Left ventricle myocardium superior (tissue), 1 donor: ENCODE measurements at regions not wholly inside any gene's neighbourhood (a gene's known extent, or its start where the extent isn't known, plus 50 kb on each side); places are given as distances from the start of the nearest gene placed in this dataset.

ENCODE experiments used
- ATAC-seq: fragments of 200-7000 bp; cut with Tn5 transposase; one replicate; pipeline ENCODE4 v1.9.1; 2020; ENCODE audit warnings: mild to moderate bottlenecking, moderate library complexity
- DNase-seq: peaks from one replicate; pipeline ENCODE4 v3.0.0-alpha.2; 2020
- intact Hi-C: fragments of 100-400 bp; cut with micrococcal nuclease; formaldehyde crosslinking; loops from one replicate; pipeline ENCODE4 v1.11.0; 2022
- donor health status: DM: no; HTN: yes; CAD: no; lungs with severe emphysema.

DNA sequence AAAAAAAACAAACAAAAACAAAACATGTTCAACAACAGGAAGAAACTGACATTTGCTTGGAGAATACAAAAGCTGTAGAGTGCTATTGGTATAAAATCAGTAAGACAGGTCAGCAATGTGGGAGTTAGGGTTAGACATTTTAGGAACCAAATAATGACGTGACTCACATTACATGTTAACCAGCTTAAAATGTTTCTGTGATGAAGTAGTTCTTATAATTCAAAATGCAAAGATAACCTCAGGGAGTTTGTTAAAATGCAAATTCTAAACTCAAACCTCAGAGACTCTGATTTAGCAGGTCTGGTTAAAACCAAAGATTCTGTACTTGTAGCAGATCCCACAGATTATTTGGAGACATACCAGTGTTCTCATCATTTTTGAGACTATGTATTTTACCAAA lies 549.4 kb upstream of the SLITRK1 start:
- ATAC-seq (no peak), DNase-seq (no peak)
- intact Hi-C loops: no loop called here

DNA sequence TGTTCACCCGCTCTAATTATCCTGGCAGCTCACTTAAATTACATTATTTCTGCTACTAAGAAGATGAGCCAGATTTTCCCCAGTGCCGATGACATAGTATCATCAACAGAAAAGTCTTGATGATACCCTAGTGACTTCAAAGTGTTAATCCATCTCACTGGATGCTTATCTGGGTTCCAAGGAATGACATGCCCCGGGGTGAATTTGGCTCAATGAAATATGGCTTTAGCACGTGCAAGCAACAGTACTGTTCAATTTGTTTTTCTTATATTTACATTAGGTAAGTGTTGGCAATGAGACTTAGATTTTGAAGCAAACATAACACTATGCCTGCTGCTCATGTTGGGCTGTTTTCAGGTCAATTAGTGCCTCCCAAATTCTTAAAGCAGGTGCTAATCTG lies 548.2 kb upstream of the SLITRK1 start:
- ATAC-seq (no peak), DNase-seq (no peak)
- intact Hi-C loops: no loop called here

DNA sequence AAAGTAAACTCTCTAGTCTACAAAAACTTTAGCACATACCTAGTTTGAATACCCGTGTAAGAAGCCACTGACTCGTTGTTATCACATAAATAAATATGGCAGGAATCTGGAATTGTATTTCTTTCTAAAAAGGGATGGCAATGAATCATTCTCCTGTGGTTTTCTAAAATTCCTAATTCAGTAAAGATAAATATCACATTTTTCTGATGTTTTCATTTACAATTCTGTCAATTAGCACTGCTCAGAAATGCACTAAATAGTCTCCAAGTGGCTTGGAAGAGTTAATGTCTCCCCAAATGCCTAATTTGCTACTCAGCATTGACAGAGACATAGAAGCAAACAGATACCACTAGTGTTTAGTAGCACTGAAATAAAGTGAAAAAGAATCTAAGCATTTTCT lies 547.7 kb upstream of the SLITRK1 start:
- DNase-seq (no peak), ATAC-seq (no peak)
- intact Hi-C loops: no loop called here

DNA sequence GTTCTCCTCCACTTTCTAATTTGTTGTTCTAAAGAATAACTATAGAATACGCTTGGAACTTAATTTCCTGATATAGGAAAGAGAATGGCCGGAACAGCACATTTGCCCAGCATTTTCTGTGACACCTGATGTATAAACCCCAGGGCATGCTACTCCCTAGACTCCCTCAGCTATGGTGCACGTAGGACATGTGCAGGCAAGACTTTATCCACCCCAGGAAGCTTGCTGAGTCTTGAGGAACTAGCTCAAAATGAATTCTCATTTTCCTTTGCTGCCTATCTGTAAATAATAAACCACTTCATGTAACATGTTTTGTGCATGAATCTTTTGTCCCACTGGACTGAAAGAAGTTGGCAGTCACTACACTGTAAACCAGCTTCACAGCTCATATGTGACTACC lies 535.8 kb upstream of the SLITRK1 start:
- DNase-seq (no peak), ATAC-seq (no peak)
- intact Hi-C loops: no loop called here

- DNase-seq: no peak
- intact Hi-C loops: no loop called here
- no peak for ATAC-seq
Observed at GRCh38 chr13:84417416-84417815, 535.1 kb upstream of the SLITRK1 start.

DNA sequence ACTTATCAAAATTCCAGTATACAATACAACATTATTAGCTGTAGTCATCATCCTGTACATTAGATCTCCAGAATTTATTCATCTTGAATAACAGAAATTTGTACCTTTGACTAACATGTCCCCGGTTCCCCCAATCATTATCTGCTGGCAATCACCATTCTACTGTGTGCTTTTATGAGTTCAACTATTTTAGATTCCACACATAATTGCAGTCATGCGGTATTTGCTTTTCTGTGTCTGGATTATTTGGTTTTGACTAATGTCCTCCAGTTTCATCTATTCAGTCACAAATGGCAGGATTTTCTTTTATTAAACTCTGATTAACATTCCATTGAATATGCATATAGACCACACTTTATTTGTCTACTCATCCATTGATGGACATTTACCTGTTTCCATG lies 530.7 kb upstream of the SLITRK1 start:
- DNase-seq: no peak
- ATAC-seq: no peak
- intact Hi-C loops: no loop called here

- DNase-seq: no peak
Observed at GRCh38 chr13:84405286-84405685, 523.0 kb upstream of the SLITRK1 start.

DNA sequence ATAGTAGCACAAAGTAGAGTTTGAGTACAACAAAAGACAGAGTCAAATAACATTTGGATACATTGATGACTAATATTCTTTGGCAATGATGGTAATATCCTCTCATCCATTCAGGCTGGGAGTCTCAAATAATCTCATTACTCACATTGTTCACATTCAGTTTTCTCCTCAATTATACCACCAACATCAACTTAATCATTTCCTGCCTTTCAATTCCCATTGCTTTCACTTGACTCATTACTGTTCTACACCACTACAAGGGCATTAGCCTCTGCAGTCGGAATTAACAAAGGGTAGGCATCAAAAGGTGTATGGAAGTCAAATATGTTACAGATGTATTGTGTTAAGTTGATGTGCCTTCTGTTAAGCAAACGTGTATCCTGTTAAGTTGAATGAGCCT lies 518.4 kb upstream of the SLITRK1 start:
- intact Hi-C loops: no loop called here
- DNase-seq (no peak), ATAC-seq (no peak)

More at GRCh38 chr13:84405286-84405685, 523.0 kb upstream of the SLITRK1 start:
- ATAC-seq: no peak
- intact Hi-C loops: no loop called here

- ATAC-seq (no peak), DNase-seq (no peak)
- intact Hi-C loops: no loop called here
Observed at GRCh38 chr13:84399320-84400085, 517.2 kb upstream of the SLITRK1 start.

DNA sequence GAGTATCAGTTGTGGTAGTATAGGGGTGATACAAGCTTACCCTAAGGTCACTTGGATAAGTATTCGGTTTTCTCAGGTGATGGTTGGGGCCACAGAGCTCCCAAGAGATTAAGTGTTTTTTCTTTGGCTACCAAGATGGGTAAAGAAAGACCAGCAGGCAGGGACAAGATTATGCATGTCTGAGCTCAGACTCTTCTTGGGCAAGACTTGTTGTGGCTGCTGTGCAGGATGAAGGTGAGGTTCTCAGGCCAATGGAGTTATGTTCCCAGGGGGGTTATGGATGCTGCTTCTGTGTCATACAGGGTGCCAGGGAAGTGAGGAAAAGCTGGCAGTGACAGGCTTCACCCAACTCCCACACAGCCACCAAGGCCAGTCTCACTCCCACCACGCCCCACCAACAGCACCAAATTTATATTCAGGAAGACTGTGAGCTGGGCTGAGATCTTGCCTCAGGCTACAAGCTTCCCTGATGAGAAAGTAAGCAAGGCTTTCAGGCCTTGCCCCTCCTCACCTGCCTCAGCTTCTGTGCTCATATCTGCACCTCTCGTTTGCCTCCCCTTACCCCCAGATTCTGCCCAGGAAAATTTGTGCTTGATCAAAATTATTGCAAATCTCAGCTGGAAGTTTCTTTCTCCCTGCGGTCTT lies 511.8 kb upstream of the SLITRK1 start:
- ATAC-seq (no peak), DNase-seq (no peak)
- intact Hi-C loops: no loop called here

DNA sequence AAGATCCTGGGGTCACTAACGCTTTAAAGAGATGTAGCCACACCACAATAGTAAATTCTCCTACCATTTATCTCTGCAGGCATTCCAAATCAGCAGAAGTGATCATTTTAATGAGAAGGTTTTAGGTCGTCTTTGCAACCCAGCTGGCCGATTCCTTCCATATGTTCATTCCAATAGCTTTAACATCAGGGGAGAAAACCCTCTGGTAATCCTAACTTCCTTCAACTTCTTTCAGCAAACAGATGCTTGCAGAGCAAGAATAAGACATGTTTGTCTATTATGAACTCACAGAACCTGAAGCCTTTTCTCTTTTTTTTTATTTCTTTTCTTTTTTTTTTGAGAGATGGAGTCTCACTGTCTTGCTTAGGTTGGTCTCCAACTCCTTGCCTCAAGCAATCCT lies 498.6 kb upstream of the SLITRK1 start:
- DNase-seq (no peak), ATAC-seq (no peak)
- intact Hi-C loops: no loop called here

- intact Hi-C loops: no loop called here
- DNase-seq: no peak
- no peak for ATAC-seq
Observed at GRCh38 chr13:84377106-84377505, 494.8 kb upstream of the SLITRK1 start.

- intact Hi-C loops: no loop called here
- DNase-seq (no peak), ATAC-seq (no peak)
Observed at GRCh38 chr13:84366506-84366905, 484.2 kb upstream of the SLITRK1 start.

DNA sequence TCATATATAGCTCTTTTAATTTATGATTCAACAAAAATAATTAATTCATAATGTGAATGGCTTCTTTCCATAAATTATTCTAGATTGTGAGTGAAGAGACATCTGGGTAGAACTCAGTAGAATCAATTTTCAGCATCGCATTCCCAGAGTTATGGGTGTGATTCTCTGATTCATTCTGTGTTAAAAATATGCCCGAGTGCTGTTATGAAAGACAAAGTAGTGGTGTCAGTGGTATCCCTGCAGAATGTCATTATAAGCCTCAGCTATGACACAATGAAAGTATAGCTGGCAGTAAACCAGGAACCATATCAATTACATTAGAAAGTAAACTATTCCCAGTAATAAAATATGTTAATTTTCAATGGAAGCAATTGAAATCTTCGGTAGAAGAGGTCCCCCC lies 480.5 kb upstream of the SLITRK1 start:
- intact Hi-C loops: no loop called here
- no peak for DNase-seq
- ATAC-seq: no peak

DNA sequence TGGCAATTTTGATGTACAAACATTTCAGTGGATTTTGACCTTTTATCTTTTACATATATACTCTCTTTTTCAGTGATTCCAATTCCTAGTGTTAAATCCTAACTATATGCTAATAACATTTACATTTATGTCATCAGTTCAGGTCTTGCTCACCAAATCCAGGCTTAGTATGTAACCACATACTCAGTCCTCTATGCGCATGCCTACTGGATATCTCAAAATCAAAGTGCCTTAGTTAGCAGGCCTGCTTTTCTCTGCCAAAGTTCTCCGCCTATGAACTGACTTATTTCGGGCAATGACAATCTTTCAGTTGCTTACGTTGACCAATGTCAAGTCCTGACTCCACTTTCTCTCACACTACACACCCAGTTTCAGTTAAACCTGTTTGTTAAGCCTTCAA lies 478.5 kb upstream of the SLITRK1 start:
- intact Hi-C loops: no loop called here
- no peak for DNase-seq
- no peak for ATAC-seq

DNA sequence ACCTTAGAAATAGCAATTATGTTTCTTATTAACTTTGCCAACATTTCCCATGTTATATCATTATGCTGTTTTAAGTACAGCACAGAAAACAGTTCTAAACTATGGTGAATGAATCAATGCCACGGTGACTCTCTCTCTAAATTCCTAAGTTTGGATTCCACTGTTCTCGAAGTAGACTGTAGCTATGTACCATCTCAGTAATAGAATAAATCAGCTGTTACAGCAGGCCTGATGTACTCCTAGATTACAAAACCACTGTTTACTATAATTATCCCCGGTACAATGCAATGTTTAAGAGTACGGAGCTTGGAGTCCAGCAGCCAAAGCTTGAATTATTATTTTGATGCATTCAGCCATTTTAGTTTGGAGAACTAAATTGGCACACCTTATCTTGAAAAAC lies 476.3 kb upstream of the SLITRK1 start:
- ATAC-seq: no peak
- no peak for DNase-seq
- intact Hi-C loops: no loop called here

DNA sequence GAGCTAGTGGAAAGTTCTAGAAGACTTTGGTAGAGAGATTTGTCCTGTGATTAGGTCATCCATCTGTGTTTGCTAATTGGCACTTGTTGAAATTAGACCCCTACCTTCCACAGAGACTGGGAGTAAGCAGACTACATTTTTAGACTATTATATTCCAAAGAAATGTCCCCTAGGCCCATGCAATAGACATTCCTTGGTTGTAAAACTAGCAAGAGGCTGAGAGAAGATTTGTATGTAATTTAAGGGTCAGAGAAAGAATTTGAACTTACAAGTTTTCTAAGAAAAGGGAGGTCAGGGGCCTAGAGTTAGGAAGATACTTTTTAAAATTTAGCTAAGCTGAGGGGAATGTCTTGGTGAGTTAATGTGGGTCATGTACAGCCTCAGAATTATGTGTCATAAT lies 470.7 kb upstream of the SLITRK1 start:
- DNase-seq (no peak), ATAC-seq (no peak)
- intact Hi-C loops: no loop called here

GRCh38 chr13:84339456-84339855 lies 457.2 kb upstream of the SLITRK1 start:
- intact Hi-C loops: no loop called here
- DNase-seq (no peak), ATAC-seq (no peak)

DNA sequence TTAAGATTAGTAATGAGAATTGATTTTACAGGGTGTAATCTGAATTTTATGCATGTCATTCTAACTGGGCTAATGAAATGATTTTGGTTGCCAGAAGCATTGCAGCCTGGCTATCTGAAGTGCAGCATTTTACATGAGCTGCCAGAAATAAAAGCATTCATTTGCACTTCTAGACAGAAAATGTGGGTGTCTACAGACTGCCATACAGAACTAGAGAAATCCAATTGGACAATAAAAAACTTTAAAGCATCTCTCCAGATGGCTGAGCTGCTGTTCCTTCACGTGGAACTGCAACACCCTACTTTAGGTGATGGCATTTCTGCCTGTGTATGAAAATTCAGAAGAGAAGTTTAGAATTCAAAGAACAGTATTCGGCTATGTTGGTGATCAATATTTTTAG lies 450.1 kb upstream of the SLITRK1 start:
- DNase-seq (no peak), ATAC-seq (no peak)
- intact Hi-C loops: no loop called here

GRCh38 chr13:84315527-84315926 lies 433.3 kb upstream of the SLITRK1 start:
- no peak for ATAC-seq
- DNase-seq: no peak
- intact Hi-C loops: no loop called here

DNA sequence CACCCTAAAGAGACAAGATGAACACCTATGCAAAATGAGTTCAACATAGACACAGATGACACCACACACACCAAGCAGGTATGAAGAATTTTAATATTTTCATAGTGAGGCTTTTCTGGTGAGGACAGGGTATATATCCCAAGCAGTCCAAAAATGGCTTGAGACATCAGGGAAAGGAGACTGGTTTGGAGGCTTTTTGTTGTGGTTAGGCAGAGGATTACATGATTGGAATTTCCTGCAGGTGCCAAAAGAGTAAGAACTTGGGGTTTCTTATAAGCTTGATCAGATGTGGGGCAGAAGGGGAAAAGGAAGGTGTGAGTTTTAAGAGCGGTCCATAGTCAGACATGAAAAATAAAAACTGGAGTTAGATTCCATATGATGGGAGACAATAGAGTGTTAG lies 420.8 kb upstream of the SLITRK1 start:
- ATAC-seq: no peak
- DNase-seq: no peak
- intact Hi-C loops: no loop called here
